ENCODE measurements at regions not wholly inside any gene's neighbourhood (a gene's known extent, or its start where the extent isn't known, plus 50 kb on each side); places are given as distances from the start of the nearest gene placed in this dataset.

DNA sequence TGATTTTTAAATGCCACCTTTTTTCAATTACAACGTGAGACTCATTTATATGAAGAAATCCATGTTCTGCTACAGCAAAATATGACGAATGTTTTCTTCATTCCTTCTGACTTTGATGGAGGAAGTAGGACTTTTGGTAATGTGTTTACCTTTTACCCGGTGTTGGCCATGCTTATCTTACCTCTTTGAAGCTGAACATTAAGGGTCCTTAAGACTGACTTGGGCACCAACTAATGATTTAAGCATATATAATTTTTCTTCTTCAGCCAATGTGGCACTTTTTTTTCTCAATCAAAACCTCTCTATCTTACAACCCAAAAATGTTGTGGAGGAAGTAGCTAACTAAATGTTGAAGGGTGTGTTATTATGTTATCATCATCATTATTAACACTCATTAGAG is 337.5 kb downstream of the EPHA7 start:
- no peak for TF ChIP-seq CTCF (optimal IDR thresholded peaks at IDR 0.05 in 1 of 3, IDR thresholded peaks at IDR 0.05 in 1 of 3, conservative IDR thresholded peaks at IDR 0.05 in 1 of 3; ENCODE audit: extremely low read depth in 1 of 3, insufficient read depth in 2 of 3, low read length in 3 of 3)
- TF ChIP-seq EZH2 (IDR thresholded peaks at IDR 0.05; ENCODE audit: low read length) = no peak

All from keratinocyte (primary cell).